Left ventricle myocardium inferior (tissue), 1 donor: ENCODE measurements at regions not wholly inside any gene's neighbourhood (a gene's known extent, or its start where the extent isn't known, plus 50 kb on each side); places are given as distances from the start of the nearest gene placed in this dataset.
"Not testable (repeated sequence)": the region's sequence is repeated elsewhere in the genome, so short reads cannot be mapped to it uniquely, and the experiment has no call there.

Source experiments
- DNase-seq: peaks from one replicate; pipeline ENCODE4 v3.0.0-alpha.2; 2020
- H3K27ac ChIP-seq: fragments of 200-600 bp; replicated peaks from 2 replicates; pipeline ENCODE4 v1.8.0; 2021
- H3K27me3 ChIP-seq: fragments of 200-600 bp; 2 replicates; pipeline ENCODE4 v1.8.0; 2021; ENCODE audit warnings: low read depth
- H3K36me3 ChIP-seq: fragments of 200-600 bp; 2 replicates; pipeline ENCODE4 v1.8.0; 2021
- H3K4me1 ChIP-seq: fragments of 200-600 bp; 2 replicates; pipeline ENCODE4 v1.8.0; 2021
- H3K4me3 ChIP-seq: fragments of 200-600 bp; 2 replicates; pipeline ENCODE4 v1.8.0; 2021; ENCODE audit warnings: mild to moderate bottlenecking, moderate library complexity
- H3K9me3 ChIP-seq: fragments of 200-600 bp; replicated peaks from 2 replicates; pipeline ENCODE4 v1.8.0; 2021
- CTCF ChIP-seq: fragments of 200-600 bp; IDR thresholded peaks from 2 replicates; pipeline ENCODE4 v1.8.0; 2021; ENCODE audit warnings: antibody characterized with exemption, mild to moderate bottlenecking, borderline replicate concordance
- intact Hi-C: fragments of 100-400 bp; cut with micrococcal nuclease; formaldehyde crosslinking; loops from one replicate; pipeline ENCODE4 v1.11.0; 2022
- donor health status: DM: no; HTN: yes; CAD: no; lungs with severe emphysema.

- intact Hi-C loops = no loop called here
- Histone ChIP-seq H3K9me3 (peaks cover 7% of the 10 kb centered on the region), H3K27me3 (no peaks in the 10 kb centered on the region), H3K36me3 (no peaks in the 10 kb centered on the region), H3K27ac (no peak overlapping the region), H3K4me3 (no peak overlapping the region), H3K4me1 (no peaks in the 10 kb centered on the region)
- TF ChIP-seq CTCF = no peak
- DNase-seq = no peak
Measured at GRCh38 chr10:90018819-90019218, 317.4 kb downstream of the KIF20B start.

GRCh38 chr10:90020506-90020905 lies 319.1 kb downstream of the KIF20B start:
- intact Hi-C loops = no loop called here
- Histone ChIP-seq H3K27ac (no peak overlapping the region), H3K4me3 (no peak overlapping the region), H3K9me3 (peaks cover 7% of the 10 kb centered on the region), H3K27me3 (no peaks in the 10 kb centered on the region), H3K4me1 (no peaks in the 10 kb centered on the region), H3K36me3 (no peaks in the 10 kb centered on the region)
- TF ChIP-seq CTCF = no peak
- DNase-seq = no peak

- Histone ChIP-seq H3K4me1 (no peaks in the 10 kb centered on the region), H3K9me3 (no peaks in the 10 kb centered on the region), H3K27ac (no peak overlapping the region), H3K36me3 (no peaks in the 10 kb centered on the region), H3K4me3 (no peak overlapping the region), H3K27me3 (no peaks in the 10 kb centered on the region)
- TF ChIP-seq CTCF = no peak
- no peak for DNase-seq
- intact Hi-C loops = no loop called here
Measured at GRCh38 chr10:90023950-90024349, 322.6 kb downstream of the KIF20B start.

- Histone ChIP-seq H3K27me3 (no peaks in the 10 kb centered on the region), H3K4me3 (no peak overlapping the region), H3K9me3 (peaks cover 10% of the 10 kb centered on the region), H3K27ac (no peak overlapping the region), H3K36me3 (no peaks in the 10 kb centered on the region), H3K4me1 (no peaks in the 10 kb centered on the region)
- intact Hi-C loops = no loop called here
- no peak for TF ChIP-seq CTCF
- no peak for DNase-seq
Measured at GRCh38 chr10:90028312-90028711, 326.9 kb downstream of the KIF20B start.

- Histone ChIP-seq H3K9me3 (peaks cover 10% of the 10 kb centered on the region), H3K27me3 (no peaks in the 10 kb centered on the region), H3K27ac (no peak overlapping the region), H3K36me3 (no peaks in the 10 kb centered on the region), H3K4me1 (no peaks in the 10 kb centered on the region), H3K4me3 (no peak overlapping the region)
- DNase-seq = no peak
- TF ChIP-seq CTCF = no peak
- intact Hi-C loops = no loop called here
Measured at GRCh38 chr10:90031776-90032175, 330.4 kb downstream of the KIF20B start.

- H3K4me1 ChIP-seq = no peaks in the 10 kb centered on the region
- no peaks in the 10 kb centered on the region for H3K36me3 ChIP-seq
- TF ChIP-seq CTCF = no peak
- no peak overlapping the region for H3K4me3 ChIP-seq
- no peaks in the 10 kb centered on the region for H3K27me3 ChIP-seq
- H3K9me3 ChIP-seq = peaks cover 10% of the 10 kb centered on the region
- no peak overlapping the region for H3K27ac ChIP-seq
- intact Hi-C loops = no loop called here
- no peak for DNase-seq
Measured at GRCh38 chr10:90032519-90032918, 331.1 kb downstream of the KIF20B start.

GRCh38 chr10:90034862-90035261 lies 333.5 kb downstream of the KIF20B start:
- H3K4me3 ChIP-seq, H3K27ac ChIP-seq, H3K27me3 ChIP-seq, DNase-seq, intact Hi-C loops, H3K4me1 ChIP-seq, H3K36me3 ChIP-seq: not testable (repeated sequence)
- H3K9me3 ChIP-seq = peaks cover 10% of the 10 kb centered on the region
